ENCODE measurements at regions not wholly inside any gene's neighbourhood (a gene's known extent, or its start where the extent isn't known, plus 50 kb on each side); places are given as distances from the start of the nearest gene placed in this dataset.

- DNase-seq, result no peak
Observed at GRCh38 chr3:163919154-163919553, 1159.1 kb downstream of the SI start.

DNA sequence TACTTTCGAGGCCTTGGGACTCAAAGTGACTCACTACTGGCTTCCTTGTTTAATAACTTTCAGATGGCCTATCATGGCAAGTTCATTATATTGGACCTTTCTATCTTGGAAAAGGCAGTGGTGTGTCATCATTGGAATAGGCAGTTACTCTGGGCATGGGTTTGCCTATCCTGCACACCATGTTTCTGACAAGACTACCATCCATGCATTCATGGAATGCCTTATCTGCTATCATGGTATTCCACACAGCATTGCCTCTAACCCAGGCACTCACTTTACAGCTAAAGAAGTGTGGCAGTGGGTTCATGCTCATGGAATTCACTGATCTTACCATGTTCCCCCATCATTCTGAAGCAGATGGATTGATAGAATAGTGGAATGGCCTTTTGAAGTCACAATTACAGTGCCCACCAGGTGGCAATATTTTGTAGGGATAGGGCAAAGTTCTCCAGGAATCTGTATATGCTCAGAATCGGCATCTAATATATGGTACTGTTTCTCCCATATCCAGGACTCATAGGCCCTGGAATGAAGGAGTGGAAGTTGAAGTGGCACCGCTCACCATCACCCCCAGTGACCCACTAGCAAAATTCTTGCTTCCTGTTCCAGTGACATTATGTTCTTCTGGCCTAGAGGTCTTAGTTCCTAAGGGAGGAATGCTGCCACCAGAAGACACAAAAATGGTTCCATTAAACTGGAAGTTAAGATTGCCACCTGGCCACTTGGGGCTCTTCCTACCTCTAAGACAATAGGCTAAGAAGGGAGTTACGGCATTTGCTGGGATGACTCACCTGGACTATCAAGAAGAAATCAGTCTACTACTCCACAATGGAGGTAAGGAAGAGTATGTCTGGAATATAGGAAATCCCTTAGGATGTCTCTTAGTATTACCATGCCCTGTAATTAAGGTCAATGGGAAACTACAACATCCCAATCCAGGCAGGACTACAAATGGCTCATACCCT, 1161.4 kb downstream of the SI start:
- DNase-seq, result peak; percentile 12

DNA sequence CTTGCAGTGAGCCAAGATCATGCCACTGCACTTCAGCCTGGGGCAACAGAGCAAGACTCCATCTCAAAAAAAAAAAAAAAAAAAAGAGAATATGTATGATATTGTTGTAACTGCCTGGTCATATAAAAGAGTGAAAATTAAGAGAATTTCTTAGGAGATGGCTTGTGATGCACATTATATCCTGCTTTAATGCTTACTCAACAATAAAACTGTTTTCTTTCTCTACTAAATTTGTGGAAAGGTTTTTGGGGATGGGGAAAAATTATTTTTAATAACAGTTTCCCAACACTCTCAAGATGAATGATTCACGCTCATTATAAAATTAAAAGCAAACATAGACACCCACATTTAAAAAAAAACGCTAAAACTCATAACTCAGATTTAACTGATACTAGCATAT, 1163.0 kb downstream of the SI start:
- DNase-seq, result no peak

GRCh38 chr3:163914567-163914966, 1163.7 kb downstream of the SI start:
- DNase-seq, result no peak

GRCh38 chr3:163891771-163892170, 1186.5 kb downstream of the SI start:
- no peak for DNase-seq

DNA sequence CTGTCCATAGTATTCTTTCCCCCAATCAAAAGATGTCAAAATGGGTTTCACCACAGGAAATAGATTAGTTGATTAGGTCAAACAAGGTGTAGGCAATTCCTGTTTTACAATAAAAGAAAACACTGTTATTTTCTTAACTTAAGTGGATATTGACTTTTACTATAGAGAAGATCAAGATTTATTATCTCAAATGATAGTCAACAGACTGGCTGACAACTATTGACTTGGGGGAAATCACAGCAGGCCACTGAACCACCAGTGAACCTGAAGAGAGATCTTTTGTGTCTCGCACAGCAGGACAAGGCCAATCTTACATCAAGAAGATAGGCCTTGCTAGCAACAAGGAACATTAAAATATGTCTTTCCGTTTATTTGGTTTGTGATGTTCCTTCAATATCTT, 1187.6 kb downstream of the SI start:
- no peak for DNase-seq

DNA sequence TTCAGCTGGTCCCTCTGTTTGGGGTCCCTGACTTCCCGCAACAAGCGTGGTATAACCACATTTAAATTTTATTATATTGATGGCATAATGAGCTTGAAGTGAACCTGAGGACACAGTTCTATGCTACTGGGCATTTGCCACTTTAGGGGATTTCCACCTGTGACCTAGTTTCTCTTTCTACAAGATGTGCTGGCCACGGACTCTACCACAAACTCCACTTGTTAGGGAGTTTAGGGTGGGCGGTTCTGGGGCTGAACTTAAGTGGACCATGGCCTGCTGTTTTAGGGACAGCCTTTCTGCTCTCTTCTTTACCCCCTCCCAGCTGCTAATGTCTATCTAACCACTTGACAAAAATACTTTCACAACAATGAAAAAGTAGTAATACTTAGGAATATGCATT, 1199.1 kb downstream of the SI start:
- DNase-seq, result no peak

- DNase-seq, result no peak
Observed at GRCh38 chr3:163878396-163878795, 1199.9 kb downstream of the SI start.

- no peak for DNase-seq
Observed at GRCh38 chr3:163877805-163878204, 1200.5 kb downstream of the SI start.

DNA sequence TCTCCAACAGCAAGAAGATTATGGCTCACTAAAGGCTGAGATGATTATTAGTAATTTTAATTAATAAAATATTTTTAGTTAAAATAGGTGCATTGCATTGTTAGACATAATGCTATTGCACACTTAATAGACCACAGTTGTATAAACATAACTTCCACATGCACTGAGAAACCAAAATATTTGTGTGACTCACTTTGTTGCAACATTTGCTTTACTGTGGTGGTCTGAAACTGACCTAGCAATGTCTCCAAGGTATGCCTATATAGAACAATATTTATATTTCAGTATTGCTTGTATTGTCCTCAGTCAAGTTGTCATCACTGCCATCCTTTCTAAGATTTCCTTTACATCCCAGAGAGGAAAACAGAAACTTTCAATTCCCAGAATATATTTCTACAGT, 1215.2 kb downstream of the SI start:
- no peak for DNase-seq

DNA sequence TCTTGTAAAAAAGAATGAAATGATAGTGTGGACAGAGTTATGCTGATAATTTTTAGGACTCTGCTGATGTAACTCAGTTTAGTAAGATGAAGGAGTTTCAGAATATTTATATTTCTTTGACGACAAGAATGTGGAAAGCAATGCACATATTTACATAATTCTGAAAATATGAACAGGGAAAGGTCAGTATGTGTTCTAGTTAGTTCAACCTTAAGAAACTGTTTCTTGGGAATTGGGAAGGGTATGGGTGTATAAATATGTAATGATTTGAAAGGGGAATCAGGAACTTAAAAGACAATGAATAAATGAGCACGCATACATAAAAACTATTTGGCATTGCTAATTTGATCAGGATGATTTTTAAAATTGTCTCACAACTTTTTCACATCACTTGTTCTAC, 1226.1 kb downstream of the SI start:
- DNase-seq, result no peak

DNA sequence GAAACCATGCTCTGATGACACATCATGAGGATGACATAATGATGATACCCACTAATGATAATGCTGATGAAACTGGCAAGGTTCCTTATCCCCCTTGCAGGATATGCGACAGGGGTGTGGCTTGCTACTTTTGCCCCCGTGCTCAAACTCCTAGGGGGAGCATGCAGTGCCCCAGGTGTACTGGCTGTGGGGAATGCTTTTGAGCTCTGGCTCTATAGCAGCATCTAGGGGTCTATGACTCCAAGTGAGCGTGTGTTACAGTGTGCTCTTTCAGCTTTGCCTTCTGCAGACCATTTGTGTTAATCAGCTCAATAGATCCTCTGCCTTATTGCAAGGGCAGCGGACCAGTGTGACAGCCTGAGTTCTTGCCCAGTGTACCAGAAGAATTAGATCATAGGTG, 1239.5 kb downstream of the SI start:
- DNase-seq, result no peak

GRCh38 chr3:163832547-163832946, 1245.7 kb downstream of the SI start:
- no peak for DNase-seq

GRCh38 chr3:163821841-163822240, 1256.5 kb downstream of the SI start:
- DNase-seq, result no peak

DNA sequence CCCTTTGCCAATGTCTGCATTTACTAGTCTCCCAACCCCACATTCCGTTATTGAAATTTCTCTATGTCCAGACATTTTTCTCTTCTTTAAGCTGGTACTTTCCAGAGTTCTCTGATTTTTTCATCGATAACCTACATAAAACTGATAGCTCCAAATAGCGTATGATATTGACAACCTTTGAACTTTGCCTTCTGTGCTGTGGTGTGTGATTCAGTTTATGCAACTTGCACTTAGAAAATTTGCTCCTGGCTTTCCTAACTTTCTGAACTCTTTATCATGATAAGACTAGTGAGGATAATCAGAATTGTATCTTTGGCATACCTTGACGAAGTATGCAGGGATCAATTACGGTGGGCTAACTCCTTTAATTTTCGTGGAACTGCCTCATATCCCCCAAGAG, 1261.3 kb downstream of the SI start:
- no peak for DNase-seq

- no peak for DNase-seq
Observed at GRCh38 chr3:163813935-163814334, 1264.4 kb downstream of the SI start.

DNA sequence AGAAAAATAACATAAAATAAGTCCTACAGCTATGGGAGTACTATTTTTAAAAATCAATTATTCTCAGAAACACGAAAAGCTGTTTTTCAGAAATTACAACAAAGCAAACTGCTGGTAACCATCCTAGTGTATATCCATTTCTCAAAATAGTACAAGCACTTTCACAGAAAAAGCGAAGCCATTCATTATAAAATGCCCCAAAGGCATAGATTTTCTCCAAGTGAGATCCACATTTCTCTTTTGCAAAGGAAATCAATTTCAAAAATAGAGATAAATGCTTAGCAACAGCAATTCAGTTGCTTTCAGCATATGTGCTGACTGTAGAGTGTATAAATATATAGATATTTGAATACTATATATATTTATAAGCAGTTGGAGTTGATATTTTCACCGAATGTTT, 1266.3 kb downstream of the SI start:
- no peak for DNase-seq

DNA sequence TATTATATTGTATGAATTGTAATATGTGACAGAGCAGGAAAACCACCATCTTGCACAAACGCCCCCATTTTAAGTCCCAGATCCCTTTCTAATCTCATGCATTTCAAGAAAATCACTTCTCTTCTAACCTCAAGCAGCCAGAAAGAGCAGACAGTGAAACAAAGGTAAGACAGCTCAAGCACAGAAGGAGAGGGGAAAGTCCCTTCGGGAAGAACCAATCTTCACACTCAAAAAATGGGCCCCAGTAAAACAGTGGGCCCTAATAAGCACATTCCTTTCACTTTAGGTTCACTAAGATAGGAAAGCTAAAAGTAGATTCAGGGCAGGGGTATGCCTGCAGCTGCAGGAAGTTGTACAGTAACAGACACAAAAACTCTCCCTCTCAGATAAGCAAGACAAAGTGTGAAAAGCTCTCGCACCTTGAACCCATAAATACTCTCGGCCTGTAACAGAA, 1268.7 kb downstream of the SI start:
- no peak for DNase-seq

DNA sequence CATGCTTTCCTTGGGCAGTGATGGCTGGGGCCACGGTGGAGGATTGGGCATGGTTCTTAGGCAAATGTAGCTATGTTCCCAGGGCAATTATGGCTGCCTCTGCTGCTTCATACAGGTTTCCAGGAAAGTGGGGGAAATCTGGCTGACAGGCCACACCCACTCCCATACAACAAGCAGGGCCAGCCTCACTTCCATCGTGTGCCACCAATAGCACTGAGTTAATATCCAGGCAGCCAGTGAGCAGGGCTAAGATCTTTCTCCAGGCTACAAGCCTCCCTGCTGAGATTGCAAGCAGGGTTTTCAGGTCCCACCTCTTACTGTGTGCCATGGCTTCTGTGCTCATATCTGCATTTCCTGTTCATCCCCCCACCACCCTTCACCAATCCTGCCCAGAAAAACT, 1291.9 kb downstream of the SI start:
- no peak for DNase-seq

GRCh38 chr3:163785693-163786092, 1292.6 kb downstream of the SI start:
- no peak for DNase-seq

- peak; percentile 3 for DNase-seq
Observed at GRCh38 chr3:163779396-163780344, 1298.6 kb downstream of the SI start.

DNA sequence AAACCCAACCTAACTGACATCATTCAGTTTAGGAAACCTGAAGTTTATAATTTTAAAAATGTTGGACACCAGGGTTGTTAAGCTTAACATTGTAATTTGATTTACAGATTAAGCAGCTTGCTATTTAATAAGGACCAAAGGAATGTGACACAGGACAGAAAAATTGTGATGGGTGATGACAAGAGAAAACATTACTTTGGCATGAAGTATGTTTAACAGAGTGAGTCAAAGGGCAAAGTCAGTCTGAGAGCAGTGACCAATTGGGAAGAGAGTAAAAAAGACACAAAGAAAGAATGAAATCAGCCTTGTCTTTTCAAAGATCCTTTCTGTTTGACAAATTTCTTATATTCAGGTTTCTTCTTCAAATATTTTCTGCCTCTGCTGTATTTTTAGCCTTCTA, 1301.6 kb downstream of the SI start:
- DNase-seq, result no peak

DNA sequence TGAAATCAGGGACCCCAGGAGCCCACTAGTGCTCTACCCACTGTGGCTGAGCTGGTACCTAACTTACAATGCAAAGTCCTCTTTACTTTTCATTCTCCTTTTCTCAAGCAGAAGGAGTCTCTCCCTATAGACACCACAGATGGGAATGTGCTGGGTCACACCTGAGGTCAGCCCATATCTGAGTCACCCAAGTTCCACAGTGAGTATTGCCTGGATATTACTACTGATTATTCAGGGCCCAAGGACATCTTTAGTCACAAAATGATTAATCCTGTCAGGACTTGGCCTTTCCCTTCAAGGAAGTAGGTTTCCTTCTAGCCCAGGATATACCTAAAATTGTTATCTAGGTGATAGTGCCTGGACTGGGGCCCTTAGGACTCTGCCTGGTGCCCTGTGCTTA, 1305.2 kb downstream of the SI start:
- DNase-seq, result no peak

GRCh38 chr3:163768048-163768447, 1310.2 kb downstream of the SI start:
- no peak for DNase-seq

All from hematopoietic multipotent progenitor cell treated with erythropoietin and hydrocortisone succinate and interleukin-3 and kit ligand, for 4 days (in vitro differentiated cells).